ENCODE measurements at regions not wholly inside any gene's neighbourhood (a gene's known extent, or its start where the extent isn't known, plus 50 kb on each side); places are given as distances from the start of the nearest gene placed in this dataset.
A peak's percentile ranks its signal among the peaks of the same experiment; 100 is the strongest.

DNA sequence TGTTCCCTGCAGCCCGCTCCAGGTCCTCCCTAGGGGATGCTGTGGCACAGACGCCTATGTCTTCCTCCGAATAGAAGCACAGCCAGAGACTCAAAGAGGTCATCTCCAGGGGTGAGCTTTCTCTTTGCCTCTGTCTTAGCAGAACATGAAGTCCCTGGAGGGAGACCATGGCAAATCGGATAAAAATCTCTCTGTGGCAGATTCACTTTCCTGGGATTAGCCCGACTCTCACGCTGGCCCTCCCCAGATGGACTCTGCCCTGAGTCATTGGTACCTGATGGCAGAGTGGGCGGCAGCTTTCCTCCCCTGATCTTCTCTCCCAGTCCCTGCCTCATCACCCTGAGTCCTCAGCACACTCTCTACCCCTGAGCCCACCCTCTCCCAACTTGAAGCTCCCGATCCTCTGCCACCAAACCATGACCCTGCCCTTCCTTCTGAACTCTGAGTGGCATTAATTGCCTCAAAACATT, 58.0 kb upstream of the CCDC167 start:
- Histone ChIP-seq H3K27me3 (ENCODE audit: control insufficient read depth, insufficient read depth, low read length) (no peaks in the 10 kb centered on the region), H3K4me1 (ENCODE audit: control insufficient read depth, insufficient read depth, low read length) (peaks cover 61% of the 10 kb centered on the region), H3K9me3 (ENCODE audit: control insufficient read depth, insufficient read depth, low read depth, low read length) (no peaks in the 10 kb centered on the region), H3K4me3 (ENCODE audit: low read depth in 2 of 2, low read length in 2 of 2) (no peak overlapping the region), H3K27ac (ENCODE audit: low read length) (peak overlapping the region; percentile 90), H3K36me3 (ENCODE audit: control insufficient read depth, insufficient read depth, low read length) (no peaks in the 10 kb centered on the region)
- ATAC-seq (no peak), DNase-seq (ENCODE audit: low read depth, low spot score) (no peak)
- ChIA-PET POLR2A (no interaction called here), CTCF (no interaction called here)
- no TSS peak for BruUV-seq (replicated peaks)
- intact Hi-C loops (cut with micrococcal nuclease; ENCODE audit: unreplicated experiment) (no loop called here), in situ Hi-C loops (cut with HindIII; ENCODE audit: low pct_unique_long_range_greater_than_20kb, low sequenced_read_pairs) (no loop called here)
- TF ChIP-seq, protein P1, sequence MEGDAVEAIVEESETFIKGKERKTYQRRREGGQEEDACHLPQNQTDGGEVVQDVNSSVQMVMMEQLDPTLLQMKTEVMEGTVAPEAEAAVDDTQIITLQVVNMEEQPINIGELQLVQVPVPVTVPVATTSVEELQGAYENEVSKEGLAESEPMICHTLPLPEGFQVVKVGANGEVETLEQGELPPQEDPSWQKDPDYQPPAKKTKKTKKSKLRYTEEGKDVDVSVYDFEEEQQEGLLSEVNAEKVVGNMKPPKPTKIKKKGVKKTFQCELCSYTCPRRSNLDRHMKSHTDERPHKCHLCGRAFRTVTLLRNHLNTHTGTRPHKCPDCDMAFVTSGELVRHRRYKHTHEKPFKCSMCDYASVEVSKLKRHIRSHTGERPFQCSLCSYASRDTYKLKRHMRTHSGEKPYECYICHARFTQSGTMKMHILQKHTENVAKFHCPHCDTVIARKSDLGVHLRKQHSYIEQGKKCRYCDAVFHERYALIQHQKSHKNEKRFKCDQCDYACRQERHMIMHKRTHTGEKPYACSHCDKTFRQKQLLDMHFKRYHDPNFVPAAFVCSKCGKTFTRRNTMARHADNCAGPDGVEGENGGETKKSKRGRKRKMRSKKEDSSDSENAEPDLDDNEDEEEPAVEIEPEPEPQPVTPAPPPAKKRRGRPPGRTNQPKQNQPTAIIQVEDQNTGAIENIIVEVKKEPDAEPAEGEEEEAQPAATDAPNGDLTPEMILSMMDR (IDR thresholded peaks at IDR 0.05) = no peak
- TF ChIP-seq, protein P2, sequence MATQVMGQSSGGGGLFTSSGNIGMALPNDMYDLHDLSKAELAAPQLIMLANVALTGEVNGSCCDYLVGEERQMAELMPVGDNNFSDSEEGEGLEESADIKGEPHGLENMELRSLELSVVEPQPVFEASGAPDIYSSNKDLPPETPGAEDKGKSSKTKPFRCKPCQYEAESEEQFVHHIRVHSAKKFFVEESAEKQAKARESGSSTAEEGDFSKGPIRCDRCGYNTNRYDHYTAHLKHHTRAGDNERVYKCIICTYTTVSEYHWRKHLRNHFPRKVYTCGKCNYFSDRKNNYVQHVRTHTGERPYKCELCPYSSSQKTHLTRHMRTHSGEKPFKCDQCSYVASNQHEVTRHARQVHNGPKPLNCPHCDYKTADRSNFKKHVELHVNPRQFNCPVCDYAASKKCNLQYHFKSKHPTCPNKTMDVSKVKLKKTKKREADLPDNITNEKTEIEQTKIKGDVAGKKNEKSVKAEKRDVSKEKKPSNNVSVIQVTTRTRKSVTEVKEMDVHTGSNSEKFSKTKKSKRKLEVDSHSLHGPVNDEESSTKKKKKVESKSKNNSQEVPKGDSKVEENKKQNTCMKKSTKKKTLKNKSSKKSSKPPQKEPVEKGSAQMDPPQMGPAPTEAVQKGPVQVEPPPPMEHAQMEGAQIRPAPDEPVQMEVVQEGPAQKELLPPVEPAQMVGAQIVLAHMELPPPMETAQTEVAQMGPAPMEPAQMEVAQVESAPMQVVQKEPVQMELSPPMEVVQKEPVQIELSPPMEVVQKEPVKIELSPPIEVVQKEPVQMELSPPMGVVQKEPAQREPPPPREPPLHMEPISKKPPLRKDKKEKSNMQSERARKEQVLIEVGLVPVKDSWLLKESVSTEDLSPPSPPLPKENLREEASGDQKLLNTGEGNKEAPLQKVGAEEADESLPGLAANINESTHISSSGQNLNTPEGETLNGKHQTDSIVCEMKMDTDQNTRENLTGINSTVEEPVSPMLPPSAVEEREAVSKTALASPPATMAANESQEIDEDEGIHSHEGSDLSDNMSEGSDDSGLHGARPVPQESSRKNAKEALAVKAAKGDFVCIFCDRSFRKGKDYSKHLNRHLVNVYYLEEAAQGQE (IDR thresholded peaks at IDR 0.05; ENCODE audit: insufficient read depth in 1 of 2, low read depth in 2 of 2, low read length in 1 of 2) = no peak
- TF ChIP-seq SIN3A (IDR thresholded peaks at IDR 0.05; ENCODE audit: borderline replicate concordance, insufficient read depth, low read depth, low read length) (no peak), POLR2AphosphoS5 (IDR thresholded peaks at IDR 0.05; ENCODE audit: low read depth, low read length) (no peak), TCF7L2 (IDR thresholded peaks at IDR 0.05; ENCODE audit: low read depth, low read length) (no peak)

DNA sequence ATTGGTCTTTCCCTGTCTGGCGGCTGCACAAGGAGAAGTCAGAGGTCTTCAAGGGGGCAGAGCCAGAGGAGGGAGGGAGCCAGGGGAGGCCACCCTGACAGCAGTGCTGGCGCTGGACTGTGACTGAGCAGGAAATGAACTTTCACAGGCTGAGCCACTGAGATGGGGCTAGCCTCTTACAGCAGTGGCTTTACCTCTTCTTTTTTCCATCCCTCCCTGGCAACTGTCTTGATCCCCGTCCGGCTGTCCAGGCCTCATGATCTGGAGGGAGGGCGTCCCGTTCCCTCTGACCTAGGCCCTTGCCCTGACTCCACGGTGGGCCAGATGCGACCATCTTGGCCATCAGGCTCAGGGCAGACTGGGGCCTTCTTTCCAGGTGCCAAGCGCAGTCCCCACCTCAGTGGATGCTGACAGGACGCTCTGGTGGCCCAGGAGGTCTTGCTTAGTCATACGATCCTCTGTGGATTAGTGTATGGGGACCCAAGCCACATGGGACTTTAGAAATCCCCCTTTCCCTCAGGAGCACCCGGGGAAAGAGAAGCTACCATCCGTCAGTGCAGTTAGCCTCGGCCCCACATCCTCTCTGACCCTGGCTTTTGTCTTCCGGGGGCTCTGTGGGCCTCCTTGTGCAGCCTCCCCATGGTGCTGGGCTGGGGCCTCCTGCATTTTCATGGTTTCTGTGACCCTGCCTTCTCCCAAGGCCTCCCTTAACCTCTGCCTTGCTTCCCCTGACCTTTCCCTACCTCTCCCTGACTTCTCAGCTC, 57.4 kb upstream of the CCDC167 start:
- no TSS peak for BruUV-seq (replicated peaks)
- no peaks in the 10 kb centered on the region for H3K27me3 ChIP-seq (ENCODE audit: control insufficient read depth, insufficient read depth, low read length)
- ChIA-PET CTCF (no interaction called here), POLR2A (no interaction called here)
- H3K4me3 ChIP-seq (ENCODE audit: low read depth in 2 of 2, low read length in 2 of 2) = no peak overlapping the region
- ATAC-seq (no peak), DNase-seq (ENCODE audit: low read depth, low spot score) (no peak)
- H3K36me3 ChIP-seq (ENCODE audit: control insufficient read depth, insufficient read depth, low read length) = no peaks in the 10 kb centered on the region
- H3K9me3 ChIP-seq (ENCODE audit: control insufficient read depth, insufficient read depth, low read depth, low read length) = no peaks in the 10 kb centered on the region
- peaks cover 62% of the 10 kb centered on the region for H3K4me1 ChIP-seq (ENCODE audit: control insufficient read depth, insufficient read depth, low read length)
- TF ChIP-seq TCF7L2 (IDR thresholded peaks at IDR 0.05; ENCODE audit: low read depth, low read length) (no peak), SIN3A (IDR thresholded peaks at IDR 0.05; ENCODE audit: borderline replicate concordance, insufficient read depth, low read depth, low read length) (no peak), POLR2AphosphoS5 (IDR thresholded peaks at IDR 0.05; ENCODE audit: low read depth, low read length) (no peak)
- TF ChIP-seq, protein P2 (IDR thresholded peaks at IDR 0.05; ENCODE audit: insufficient read depth in 1 of 2, low read depth in 2 of 2, low read length in 1 of 2) = no peak
- TF ChIP-seq, protein P1 (IDR thresholded peaks at IDR 0.05) = no peak
- H3K27ac ChIP-seq (ENCODE audit: low read length) = peak overlapping the region; percentile 90
- intact Hi-C loops (cut with micrococcal nuclease; ENCODE audit: unreplicated experiment) (no loop called here), in situ Hi-C loops (cut with HindIII; ENCODE audit: low pct_unique_long_range_greater_than_20kb, low sequenced_read_pairs) (no loop called here)

Data from Panc1 (cell line).